ENCODE measurements at regions not wholly inside any gene's neighbourhood (a gene's known extent, or its start where the extent isn't known, plus 50 kb on each side); places are given as distances from the start of the nearest gene placed in this dataset.

GRCh38 chr15:69673291-69673881 lies 220.8 kb downstream of the RPLP1 start:
- H2BK5ac ChIP-seq (ENCODE audit: low read depth, low read length, poor library complexity, severe bottlenecking): no peak overlapping the region
- H4K8ac ChIP-seq (ENCODE audit: low read length): no peak overlapping the region
- H2AFZ ChIP-seq (ENCODE audit: low read depth, low read length): no peak overlapping the region
- no peak overlapping the region for H3K4me3 ChIP-seq (ENCODE audit: insufficient read depth in 1 of 2, low read depth in 1 of 2, low read length in 2 of 2)
- H3K9me3 ChIP-seq (ENCODE audit: control insufficient read depth, low read length): no peaks in the 10 kb centered on the region
- no peak overlapping the region for H2BK15ac ChIP-seq (ENCODE audit: low read depth, poor library complexity, severe bottlenecking)
- no peak overlapping the region for H3K14ac ChIP-seq (ENCODE audit: low read length in 2 of 2)
- no peaks in the 10 kb centered on the region for H3K79me1 ChIP-seq (replicated peaks; ENCODE audit: low read length, poor library complexity, severe bottlenecking)
- H4K91ac ChIP-seq (ENCODE audit: low read length): no peak overlapping the region
- H3K9ac ChIP-seq (ENCODE audit: low read length): no peak overlapping the region
- no peak overlapping the region for H2BK120ac ChIP-seq (ENCODE audit: low read depth, low read length)
- WGBS: 79% methylated on average over 8 of the region's 11 CpGs
- H3K27ac ChIP-seq (ENCODE audit: low read length, poor library complexity, severe bottlenecking): no peak overlapping the region
- no peak overlapping the region for H3K23ac ChIP-seq (ENCODE audit: low read length in 2 of 2)
- no peak overlapping the region for H2BK12ac ChIP-seq (ENCODE audit: low read length in 2 of 2)
- H3K4me1 ChIP-seq (ENCODE audit: control insufficient read depth, insufficient read depth, low read depth, low read length): no peaks in the 10 kb centered on the region
- H3K4me2 ChIP-seq (ENCODE audit: low read length, poor library complexity, severe bottlenecking): no peak overlapping the region
- H3K4ac ChIP-seq (ENCODE audit: low read depth in 1 of 2, low read length in 2 of 2): no peak overlapping the region
- DNase-seq: no peak
- no peak overlapping the region for H2AK5ac ChIP-seq (ENCODE audit: low read length, severe bottlenecking)
- H3K18ac ChIP-seq (ENCODE audit: low read depth in 1 of 2, low read length in 2 of 2): no peak overlapping the region
- H3K27me3 ChIP-seq (ENCODE audit: control insufficient read depth in 1 of 2, insufficient read depth in 1 of 2, low read length in 2 of 2): peaks cover 56 to 72% of the 10 kb centered on the region in 2 experiments
- H3K36me3 ChIP-seq (ENCODE audit: control insufficient read depth in 1 of 2, insufficient read depth in 2 of 2, low read depth in 1 of 2, low read length in 2 of 2): no peaks in the 10 kb centered on the region

GRCh38 chr15:69675731-69676130 lies 223.1 kb downstream of the RPLP1 start:
- Histone ChIP-seq H3K27me3 (ENCODE audit: control insufficient read depth in 1 of 2, insufficient read depth in 1 of 2, low read length in 2 of 2) (peaks cover 61 to 70% of the 10 kb centered on the region in 2 experiments), H3K18ac (ENCODE audit: low read depth in 1 of 2, low read length in 2 of 2) (no peak overlapping the region), H2BK15ac (ENCODE audit: low read depth, poor library complexity, severe bottlenecking) (no peak overlapping the region), H4K8ac (ENCODE audit: low read length) (no peak overlapping the region), H3K4ac (ENCODE audit: low read depth in 1 of 2, low read length in 2 of 2) (no peak overlapping the region), H3K36me3 (ENCODE audit: control insufficient read depth in 1 of 2, insufficient read depth in 2 of 2, low read depth in 1 of 2, low read length in 2 of 2) (no peaks in the 10 kb centered on the region), H3K4me1 (ENCODE audit: control insufficient read depth, insufficient read depth, low read depth, low read length) (no peaks in the 10 kb centered on the region), H3K4me3 (ENCODE audit: insufficient read depth in 1 of 2, low read depth in 1 of 2, low read length in 2 of 2) (no peak overlapping the region), H3K9me3 (ENCODE audit: control insufficient read depth, low read length) (no peaks in the 10 kb centered on the region), H3K14ac (ENCODE audit: low read length in 2 of 2) (no peak overlapping the region), H2AFZ (ENCODE audit: low read depth, low read length) (no peak overlapping the region), H3K27ac (ENCODE audit: low read length, poor library complexity, severe bottlenecking) (no peak overlapping the region), H2BK5ac (ENCODE audit: low read depth, low read length, poor library complexity, severe bottlenecking) (no peak overlapping the region), H2BK120ac (ENCODE audit: low read depth, low read length) (no peak overlapping the region), H2BK12ac (ENCODE audit: low read length in 2 of 2) (no peak overlapping the region), H3K9ac (ENCODE audit: low read length) (no peak overlapping the region), H3K4me2 (ENCODE audit: low read length, poor library complexity, severe bottlenecking) (no peak overlapping the region), H3K79me1 (replicated peaks; ENCODE audit: low read length, poor library complexity, severe bottlenecking) (no peaks in the 10 kb centered on the region), H4K91ac (ENCODE audit: low read length) (no peak overlapping the region), H2AK5ac (ENCODE audit: low read length, severe bottlenecking) (no peak overlapping the region), H3K23ac (ENCODE audit: low read length in 2 of 2) (peak overlapping the region in 1 of 2 experiments; percentile 10)
- WGBS: 50% methylated on average over 2 of the region's 2 CpGs
- DNase-seq: no peak

GRCh38 chr15:69677403-69677802 lies 224.8 kb downstream of the RPLP1 start:
- Histone ChIP-seq H3K9ac (ENCODE audit: low read length) (no peak overlapping the region), H2BK5ac (ENCODE audit: low read depth, low read length, poor library complexity, severe bottlenecking) (no peak overlapping the region), H2AK5ac (ENCODE audit: low read length, severe bottlenecking) (no peak overlapping the region), H3K4ac (ENCODE audit: low read depth in 1 of 2, low read length in 2 of 2) (no peak overlapping the region), H2BK120ac (ENCODE audit: low read depth, low read length) (no peak overlapping the region), H4K8ac (ENCODE audit: low read length) (no peak overlapping the region), H3K4me3 (ENCODE audit: insufficient read depth in 1 of 2, low read depth in 1 of 2, low read length in 2 of 2) (no peak overlapping the region), H3K9me3 (ENCODE audit: control insufficient read depth, low read length) (peaks cover 11% of the 10 kb centered on the region), H3K79me1 (replicated peaks; ENCODE audit: low read length, poor library complexity, severe bottlenecking) (no peaks in the 10 kb centered on the region), H2AFZ (ENCODE audit: low read depth, low read length) (no peak overlapping the region), H2BK12ac (ENCODE audit: low read length in 2 of 2) (no peak overlapping the region), H3K4me2 (ENCODE audit: low read length, poor library complexity, severe bottlenecking) (no peak overlapping the region), H2BK15ac (ENCODE audit: low read depth, poor library complexity, severe bottlenecking) (no peak overlapping the region), H3K36me3 (ENCODE audit: control insufficient read depth in 1 of 2, insufficient read depth in 2 of 2, low read depth in 1 of 2, low read length in 2 of 2) (no peaks in the 10 kb centered on the region), H3K18ac (ENCODE audit: low read depth in 1 of 2, low read length in 2 of 2) (no peak overlapping the region), H4K91ac (ENCODE audit: low read length) (no peak overlapping the region), H3K23ac (ENCODE audit: low read length in 2 of 2) (no peak overlapping the region), H3K4me1 (ENCODE audit: control insufficient read depth, insufficient read depth, low read depth, low read length) (no peaks in the 10 kb centered on the region), H3K14ac (ENCODE audit: low read length in 2 of 2) (no peak overlapping the region), H3K27me3 (ENCODE audit: control insufficient read depth in 1 of 2, insufficient read depth in 1 of 2, low read length in 2 of 2) (peaks cover 59 to 68% of the 10 kb centered on the region in 2 experiments), H3K27ac (ENCODE audit: low read length, poor library complexity, severe bottlenecking) (no peak overlapping the region)
- WGBS: 91% methylated on average over 3 of the region's 4 CpGs
- DNase-seq: no peak

GRCh38 chr15:69679623-69680228 lies 227.1 kb downstream of the RPLP1 start:
- 73% methylated on average over 9 of the region's 9 CpGs for WGBS
- Histone ChIP-seq H3K4me1 (ENCODE audit: control insufficient read depth, insufficient read depth, low read depth, low read length) (no peaks in the 10 kb centered on the region), H3K79me1 (replicated peaks; ENCODE audit: low read length, poor library complexity, severe bottlenecking) (no peaks in the 10 kb centered on the region), H2BK5ac (ENCODE audit: low read depth, low read length, poor library complexity, severe bottlenecking) (no peak overlapping the region), H2BK15ac (ENCODE audit: low read depth, poor library complexity, severe bottlenecking) (no peak overlapping the region), H4K8ac (ENCODE audit: low read length) (no peak overlapping the region), H3K4ac (ENCODE audit: low read depth in 1 of 2, low read length in 2 of 2) (no peak overlapping the region), H3K23ac (ENCODE audit: low read length in 2 of 2) (no peak overlapping the region), H3K9me3 (ENCODE audit: control insufficient read depth, low read length) (peaks cover 26% of the 10 kb centered on the region), H3K4me3 (ENCODE audit: insufficient read depth in 1 of 2, low read depth in 1 of 2, low read length in 2 of 2) (no peak overlapping the region), H2AK5ac (ENCODE audit: low read length, severe bottlenecking) (no peak overlapping the region), H3K27ac (ENCODE audit: low read length, poor library complexity, severe bottlenecking) (no peak overlapping the region), H3K36me3 (ENCODE audit: control insufficient read depth in 1 of 2, insufficient read depth in 2 of 2, low read depth in 1 of 2, low read length in 2 of 2) (no peaks in the 10 kb centered on the region), H3K18ac (ENCODE audit: low read depth in 1 of 2, low read length in 2 of 2) (no peak overlapping the region), H3K27me3 (ENCODE audit: control insufficient read depth in 1 of 2, insufficient read depth in 1 of 2, low read length in 2 of 2) (peaks cover 43 to 47% of the 10 kb centered on the region in 2 experiments), H3K14ac (ENCODE audit: low read length in 2 of 2) (no peak overlapping the region), H4K91ac (ENCODE audit: low read length) (no peak overlapping the region), H3K4me2 (ENCODE audit: low read length, poor library complexity, severe bottlenecking) (no peak overlapping the region), H2BK120ac (ENCODE audit: low read depth, low read length) (no peak overlapping the region), H2BK12ac (ENCODE audit: low read length in 2 of 2) (no peak overlapping the region), H3K9ac (ENCODE audit: low read length) (no peak overlapping the region), H2AFZ (ENCODE audit: low read depth, low read length) (no peak overlapping the region)
- DNase-seq: no peak
